Hematopoietic multipotent progenitor cell treated with erythropoietin and hydrocortisone succinate and interleukin-3 and kit ligand, for 17 days (in vitro differentiated cells): ENCODE measurements at regions not wholly inside any gene's neighbourhood (a gene's known extent, or its start where the extent isn't known, plus 50 kb on each side); places are given as distances from the start of the nearest gene placed in this dataset.

ENCODE experiments used
- DNase-seq: peaks from one replicate; pipeline ENCODE4 v3.0.0-alpha.2; 2015; ENCODE audit warnings: low spot score

- no peak for DNase-seq
Observed at GRCh38 chr3:30356866-30357753, 249.3 kb upstream of the TGFBR2 start.

- DNase-seq = no peak
Observed at GRCh38 chr3:30357897-30358296, 248.5 kb upstream of the TGFBR2 start.

GRCh38 chr3:30358871-30359270 lies 247.5 kb upstream of the TGFBR2 start:
- no peak for DNase-seq

GRCh38 chr3:30368978-30369377 lies 237.4 kb upstream of the TGFBR2 start:
- DNase-seq = no peak

GRCh38 chr3:30370681-30371271 lies 235.6 kb upstream of the TGFBR2 start:
- no peak for DNase-seq

- DNase-seq = no peak
Observed at GRCh38 chr3:30372837-30373236, 233.6 kb upstream of the TGFBR2 start.

- no peak for DNase-seq
Observed at GRCh38 chr3:30384546-30385072, 221.8 kb upstream of the TGFBR2 start.

GRCh38 chr3:30393079-30393478 lies 213.3 kb upstream of the TGFBR2 start:
- DNase-seq = no peak

- DNase-seq = no peak
Observed at GRCh38 chr3:30397030-30397429, 209.4 kb upstream of the TGFBR2 start.

- no peak for DNase-seq
Observed at GRCh38 chr3:30399394-30400181, 206.8 kb upstream of the TGFBR2 start.

GRCh38 chr3:30400926-30401325 lies 205.5 kb upstream of the TGFBR2 start:
- no peak for DNase-seq

GRCh38 chr3:30401971-30402370 lies 204.4 kb upstream of the TGFBR2 start:
- DNase-seq = no peak

GRCh38 chr3:30407651-30408050 lies 198.8 kb upstream of the TGFBR2 start:
- DNase-seq = no peak

- DNase-seq = no peak
Observed at GRCh38 chr3:30408105-30408557, 198.3 kb upstream of the TGFBR2 start.

- no peak for DNase-seq
Observed at GRCh38 chr3:30418443-30418842, 188.0 kb upstream of the TGFBR2 start.

GRCh38 chr3:30421266-30421665 lies 185.1 kb upstream of the TGFBR2 start:
- no peak for DNase-seq

GRCh38 chr3:30426293-30426993 lies 180.0 kb upstream of the TGFBR2 start:
- DNase-seq = no peak

- no peak for DNase-seq
Observed at GRCh38 chr3:30428251-30428650, 178.2 kb upstream of the TGFBR2 start.

- no peak for DNase-seq
Observed at GRCh38 chr3:30435861-30436331, 170.5 kb upstream of the TGFBR2 start.

GRCh38 chr3:30437171-30437601 lies 169.2 kb upstream of the TGFBR2 start:
- DNase-seq = no peak

- DNase-seq = no peak
Observed at GRCh38 chr3:30438126-30438525, 168.3 kb upstream of the TGFBR2 start.
